H1 (cell line): ENCODE measurements at regions not wholly inside any gene's neighbourhood (a gene's known extent, or its start where the extent isn't known, plus 50 kb on each side); places are given as distances from the start of the nearest gene placed in this dataset.

Experiments
- FOSL1 ChIP-seq: IDR thresholded peaks from 2 replicates; pipeline ENCODE4 v1.6.1; 2011; ENCODE audit warnings: mild to moderate bottlenecking, low read depth, low read length, moderate library complexity; ENCODE audit not compliant: insufficient read depth
- RAD21 ChIP-seq, 2 experiments: IDR thresholded peaks in 1 of 2; conservative IDR thresholded peaks in 1 of 2; 2 replicates each; pipeline ENCODE4 v1.6.1; 2011; ENCODE audit warnings: low read depth in 2 of 2, low read length in 2 of 2, improper control_type of control experiment in 1 of 2, inconsistent platforms in 1 of 2, mild to moderate bottlenecking in 1 of 2, moderate library complexity in 1 of 2
- SIX5 ChIP-seq: IDR thresholded peaks from 2 replicates; pipeline ENCODE4 v1.6.1; 2011; ENCODE audit warnings: mild to moderate bottlenecking, low read depth, low read length

- no peak for TF ChIP-seq RAD21 (IDR thresholded peaks at IDR 0.05 in 1 of 2, conservative IDR thresholded peaks at IDR 0.05 in 1 of 2; ENCODE audit: low read depth in 2 of 2, low read length in 2 of 2)
- no peak for TF ChIP-seq FOSL1
- TF ChIP-seq SIX5, result no peak
Measured at GRCh38 chr11:130762638-130763037, 153.6 kb downstream of the SNX19 start (continued).
